ENCODE measurements at regions not wholly inside any gene's neighbourhood (a gene's known extent, or its start where the extent isn't known, plus 50 kb on each side); places are given as distances from the start of the nearest gene placed in this dataset.

DNA sequence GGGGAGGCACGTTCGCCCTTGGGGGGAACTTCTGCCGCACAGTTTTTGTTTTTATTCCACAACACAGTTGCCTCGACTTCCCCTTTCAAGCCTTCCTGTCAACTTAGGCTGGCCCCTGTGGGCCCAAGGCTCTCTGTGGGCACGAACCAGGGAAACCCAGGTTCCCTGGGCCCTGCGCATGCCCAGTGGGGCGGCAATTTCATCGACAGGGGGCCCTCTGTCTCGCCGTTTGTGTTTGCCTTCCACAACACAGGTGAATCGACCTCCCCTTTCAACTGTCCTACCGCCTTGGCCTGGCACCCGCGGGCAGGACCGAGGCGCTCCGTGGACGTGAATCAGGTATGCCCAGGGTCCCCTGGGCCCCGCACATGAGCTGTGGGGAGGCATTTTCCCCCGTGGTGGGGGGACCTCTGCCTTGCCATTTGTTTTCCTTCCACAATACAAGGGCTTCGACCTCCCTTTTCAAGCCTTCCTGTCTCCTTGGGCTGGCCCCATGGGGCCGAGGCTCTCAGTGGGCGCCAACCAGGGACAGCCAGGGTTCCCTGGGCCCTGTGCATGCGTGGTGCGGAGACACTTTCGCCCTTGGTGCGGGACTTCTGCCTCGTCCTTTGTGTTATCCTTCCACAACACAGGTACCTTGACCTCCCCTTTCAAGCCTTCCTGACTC, 354.0 kb downstream of the ALG10 start:
- Histone ChIP-seq H3K9me3 (ENCODE audit: insufficient read depth, low read length) (no peaks in the 10 kb centered on the region), H3K27ac (ENCODE audit: low read depth, low read length) (no peak overlapping the region), H2AFZ (ENCODE audit: low read depth, low read length, severe bottlenecking) (no peak overlapping the region), H3K4me3 (ENCODE audit: insufficient read depth, low read length, poor library complexity, severe bottlenecking) (no peak overlapping the region), H4K20me1 (ENCODE audit: low read depth, low read length) (no peaks in the 10 kb centered on the region), H3K9me2 (replicated peaks; ENCODE audit: insufficient read depth, low read length) (no peaks in the 10 kb centered on the region), H3F3A (ENCODE audit: insufficient read depth) (no peaks in the 10 kb centered on the region), H3K4me2 (ENCODE audit: low read depth, low read length, poor library complexity, severe bottlenecking) (no peak overlapping the region), H3K9ac (ENCODE audit: low read length) (no peak overlapping the region), H3K79me2 (ENCODE audit: insufficient read depth, low read length) (no peaks in the 10 kb centered on the region), H3K36me3 (ENCODE audit: low read length) (no peaks in the 10 kb centered on the region), H3K27me3 (ENCODE audit: low read length) (no peaks in the 10 kb centered on the region)
- no peak for TF ChIP-seq EZH2phosphoT487 (conservative IDR thresholded peaks at IDR 0.05; ENCODE audit: low read length)
- TF ChIP-seq, protein P1, sequence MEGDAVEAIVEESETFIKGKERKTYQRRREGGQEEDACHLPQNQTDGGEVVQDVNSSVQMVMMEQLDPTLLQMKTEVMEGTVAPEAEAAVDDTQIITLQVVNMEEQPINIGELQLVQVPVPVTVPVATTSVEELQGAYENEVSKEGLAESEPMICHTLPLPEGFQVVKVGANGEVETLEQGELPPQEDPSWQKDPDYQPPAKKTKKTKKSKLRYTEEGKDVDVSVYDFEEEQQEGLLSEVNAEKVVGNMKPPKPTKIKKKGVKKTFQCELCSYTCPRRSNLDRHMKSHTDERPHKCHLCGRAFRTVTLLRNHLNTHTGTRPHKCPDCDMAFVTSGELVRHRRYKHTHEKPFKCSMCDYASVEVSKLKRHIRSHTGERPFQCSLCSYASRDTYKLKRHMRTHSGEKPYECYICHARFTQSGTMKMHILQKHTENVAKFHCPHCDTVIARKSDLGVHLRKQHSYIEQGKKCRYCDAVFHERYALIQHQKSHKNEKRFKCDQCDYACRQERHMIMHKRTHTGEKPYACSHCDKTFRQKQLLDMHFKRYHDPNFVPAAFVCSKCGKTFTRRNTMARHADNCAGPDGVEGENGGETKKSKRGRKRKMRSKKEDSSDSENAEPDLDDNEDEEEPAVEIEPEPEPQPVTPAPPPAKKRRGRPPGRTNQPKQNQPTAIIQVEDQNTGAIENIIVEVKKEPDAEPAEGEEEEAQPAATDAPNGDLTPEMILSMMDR (IDR thresholded peaks at IDR 0.05; ENCODE audit: insufficient read depth, low read length, poor library complexity, severe bottlenecking): no peak

DNA sequence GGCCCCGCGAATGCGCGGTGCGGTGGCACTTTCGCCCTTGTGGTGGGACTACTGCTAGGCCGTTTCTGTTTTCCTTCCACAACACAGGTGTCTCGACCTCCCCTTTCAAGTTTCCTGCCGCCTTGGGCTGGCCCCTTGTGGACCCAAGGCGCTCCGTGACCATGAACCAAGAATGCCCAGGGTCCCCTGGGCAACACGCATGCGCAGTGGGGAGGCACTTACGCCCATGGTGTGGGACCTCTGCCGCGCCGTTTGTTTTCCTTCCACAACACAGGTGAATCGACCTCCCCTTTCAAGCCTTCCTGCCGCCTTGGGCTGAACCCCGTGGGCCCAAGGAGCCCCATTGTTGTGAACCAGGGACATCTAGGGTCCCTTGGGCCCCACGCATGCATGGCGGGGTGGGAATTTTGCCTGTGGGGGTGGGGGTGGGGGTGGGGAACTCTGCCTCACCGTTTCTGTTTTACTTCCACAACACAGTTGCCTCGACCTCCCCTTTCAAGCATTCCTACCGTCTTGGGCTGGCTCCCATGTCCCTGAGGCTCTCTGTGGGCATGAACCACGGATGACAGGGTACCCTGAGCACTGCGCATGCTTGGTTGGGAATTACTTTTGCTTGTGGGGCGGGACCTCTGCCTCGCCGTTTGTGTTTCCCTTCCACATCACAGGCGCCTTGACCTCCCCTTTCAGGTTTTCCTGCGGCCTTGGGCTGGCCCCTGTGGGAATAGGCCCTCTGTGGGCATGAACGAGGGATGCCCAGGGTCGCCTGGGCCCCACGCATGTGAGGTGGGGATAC, 355.1 kb downstream of the ALG10 start:
- H3K4me3 ChIP-seq (ENCODE audit: insufficient read depth, low read length, poor library complexity, severe bottlenecking): no peak overlapping the region
- H3K27ac ChIP-seq (ENCODE audit: low read depth, low read length): no peak overlapping the region
- no peak overlapping the region for H3K9ac ChIP-seq (ENCODE audit: low read length)
- TF ChIP-seq, protein P1 (IDR thresholded peaks at IDR 0.05; ENCODE audit: insufficient read depth, low read length, poor library complexity, severe bottlenecking): no peak
- no peak for TF ChIP-seq EZH2phosphoT487 (conservative IDR thresholded peaks at IDR 0.05; ENCODE audit: low read length)
- no peak overlapping the region for H2AFZ ChIP-seq (ENCODE audit: low read depth, low read length, severe bottlenecking)
- H3K9me2 ChIP-seq (replicated peaks; ENCODE audit: insufficient read depth, low read length): no peaks in the 10 kb centered on the region
- no peaks in the 10 kb centered on the region for H3K9me3 ChIP-seq (ENCODE audit: insufficient read depth, low read length)
- no peaks in the 10 kb centered on the region for H3K36me3 ChIP-seq (ENCODE audit: low read length)
- no peaks in the 10 kb centered on the region for H4K20me1 ChIP-seq (ENCODE audit: low read depth, low read length)
- no peaks in the 10 kb centered on the region for H3K27me3 ChIP-seq (ENCODE audit: low read length)
- H3K4me2 ChIP-seq (ENCODE audit: low read depth, low read length, poor library complexity, severe bottlenecking): no peak overlapping the region
- no peaks in the 10 kb centered on the region for H3F3A ChIP-seq (ENCODE audit: insufficient read depth)
- no peaks in the 10 kb centered on the region for H3K79me2 ChIP-seq (ENCODE audit: insufficient read depth, low read length)

DNA sequence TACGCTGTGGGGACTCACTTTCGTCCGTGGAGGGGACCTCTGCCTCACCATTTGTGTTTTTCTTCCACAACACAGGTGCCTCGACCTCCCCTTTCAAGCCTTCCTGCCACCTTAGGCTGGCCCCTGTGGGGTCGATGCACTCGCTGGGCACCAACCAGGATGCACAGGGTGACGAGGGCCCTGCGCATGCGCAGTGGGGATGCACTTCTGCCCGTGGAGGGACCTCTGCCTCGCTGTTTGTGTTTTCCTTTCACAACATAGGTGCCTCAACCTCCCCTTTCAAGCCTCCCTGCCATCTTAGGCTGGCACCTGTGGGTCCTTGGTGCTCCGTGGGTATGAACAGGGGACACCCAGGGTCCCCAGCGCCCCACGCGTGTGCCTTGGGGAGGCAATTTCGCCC, 356.8 kb downstream of the ALG10 start:
- no peak overlapping the region for H3K4me2 ChIP-seq (ENCODE audit: low read depth, low read length, poor library complexity, severe bottlenecking)
- no peaks in the 10 kb centered on the region for H3K27me3 ChIP-seq (ENCODE audit: low read length)

More for the DNA sequence above, 356.8 kb downstream of the ALG10 start:
- H4K20me1 ChIP-seq (ENCODE audit: low read depth, low read length): no peaks in the 10 kb centered on the region
- no peaks in the 10 kb centered on the region for H3K9me3 ChIP-seq (ENCODE audit: insufficient read depth, low read length)
- H3K79me2 ChIP-seq (ENCODE audit: insufficient read depth, low read length): no peaks in the 10 kb centered on the region
- H2AFZ ChIP-seq (ENCODE audit: low read depth, low read length, severe bottlenecking): no peak overlapping the region
- no peak overlapping the region for H3K9ac ChIP-seq (ENCODE audit: low read length)
- no peaks in the 10 kb centered on the region for H3K9me2 ChIP-seq (replicated peaks; ENCODE audit: insufficient read depth, low read length)
- TF ChIP-seq, protein P1 (IDR thresholded peaks at IDR 0.05; ENCODE audit: insufficient read depth, low read length, poor library complexity, severe bottlenecking): no peak
- no peak for TF ChIP-seq EZH2phosphoT487 (conservative IDR thresholded peaks at IDR 0.05; ENCODE audit: low read length)
- H3K4me3 ChIP-seq (ENCODE audit: insufficient read depth, low read length, poor library complexity, severe bottlenecking): no peak overlapping the region
- no peaks in the 10 kb centered on the region for H3F3A ChIP-seq (ENCODE audit: insufficient read depth)
- no peaks in the 10 kb centered on the region for H3K36me3 ChIP-seq (ENCODE audit: low read length)
- no peak overlapping the region for H3K27ac ChIP-seq (ENCODE audit: low read depth, low read length)
